Colonic mucosa (tissue), 4 donors: ENCODE measurements at regions not wholly inside any gene's neighbourhood (a gene's known extent, or its start where the extent isn't known, plus 50 kb on each side); places are given as distances from the start of the nearest gene placed in this dataset.

Source experiments
- DNase-seq: peaks from one replicate; pipeline ENCODE4 v3.0.0-alpha.2; 2020
- H3K27ac ChIP-seq: fragments of 200-600 bp; one replicate; pipeline ENCODE4 v1.8.0; 2021
- H3K27me3 ChIP-seq: fragments of 200-600 bp; one replicate; pipeline ENCODE4 v1.8.0; 2021
- H3K36me3 ChIP-seq: fragments of 200-600 bp; one replicate; pipeline ENCODE4 v1.8.0; 2021
- H3K4me1 ChIP-seq: fragments of 200-600 bp; one replicate; pipeline ENCODE4 v1.8.0; 2021; ENCODE audit warnings: mild to moderate bottlenecking
- H3K4me3 ChIP-seq: fragments of 200-600 bp; one replicate; pipeline ENCODE4 v1.8.0; 2021
- H3K9ac ChIP-seq, 2 donors: one replicate each; pipeline ENCODE4 v1.7.0; 2013; ENCODE audit warnings: control low read depth in 2 of 2, low read depth in 2 of 2, low read length in 2 of 2
- H3K9me3 ChIP-seq: fragments of 200-600 bp; one replicate; pipeline ENCODE4 v1.8.0; 2021
- intact Hi-C: fragments of 100-400 bp; cut with DNase I; formaldehyde crosslinking; loops from one replicate; pipeline ENCODE4 v1.14.1; 2022
- TF ChIP-seq, protein P1 (sequence below): fragments of 200-600 bp; IDR thresholded peaks from one replicate; pipeline ENCODE4 v1.8.0; 2022; ENCODE audit warnings: antibody characterized with exemption, mild to moderate bottlenecking
- donor health status: healthy.
- donor health status: DM: no; HTN: no; CAD: no.
- donor health status: DM: no; HTN: no; CAD: no.

DNA sequence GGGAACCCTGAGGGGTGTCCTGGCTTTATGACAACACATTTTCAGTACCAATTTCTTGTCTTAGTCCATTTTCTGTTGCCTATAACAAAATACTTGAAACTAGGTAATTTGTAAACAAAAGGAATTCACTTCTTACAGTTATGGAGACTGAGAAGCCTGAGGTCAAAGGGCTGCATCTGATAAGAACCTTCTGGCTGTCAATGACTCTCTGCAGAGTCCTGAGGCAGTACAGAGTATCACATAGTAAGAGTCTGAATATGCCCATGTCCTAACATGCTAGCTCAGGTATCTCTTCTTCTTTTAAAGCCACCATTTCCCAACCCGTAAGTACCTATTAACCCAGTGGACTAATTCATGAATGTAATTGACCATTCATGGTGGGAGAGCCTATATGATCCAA lies 1458.6 kb upstream of the EYS start:
- intact Hi-C loops, result no loop called here
- TF ChIP-seq, protein P1, sequence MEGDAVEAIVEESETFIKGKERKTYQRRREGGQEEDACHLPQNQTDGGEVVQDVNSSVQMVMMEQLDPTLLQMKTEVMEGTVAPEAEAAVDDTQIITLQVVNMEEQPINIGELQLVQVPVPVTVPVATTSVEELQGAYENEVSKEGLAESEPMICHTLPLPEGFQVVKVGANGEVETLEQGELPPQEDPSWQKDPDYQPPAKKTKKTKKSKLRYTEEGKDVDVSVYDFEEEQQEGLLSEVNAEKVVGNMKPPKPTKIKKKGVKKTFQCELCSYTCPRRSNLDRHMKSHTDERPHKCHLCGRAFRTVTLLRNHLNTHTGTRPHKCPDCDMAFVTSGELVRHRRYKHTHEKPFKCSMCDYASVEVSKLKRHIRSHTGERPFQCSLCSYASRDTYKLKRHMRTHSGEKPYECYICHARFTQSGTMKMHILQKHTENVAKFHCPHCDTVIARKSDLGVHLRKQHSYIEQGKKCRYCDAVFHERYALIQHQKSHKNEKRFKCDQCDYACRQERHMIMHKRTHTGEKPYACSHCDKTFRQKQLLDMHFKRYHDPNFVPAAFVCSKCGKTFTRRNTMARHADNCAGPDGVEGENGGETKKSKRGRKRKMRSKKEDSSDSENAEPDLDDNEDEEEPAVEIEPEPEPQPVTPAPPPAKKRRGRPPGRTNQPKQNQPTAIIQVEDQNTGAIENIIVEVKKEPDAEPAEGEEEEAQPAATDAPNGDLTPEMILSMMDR, result no peak

DNA sequence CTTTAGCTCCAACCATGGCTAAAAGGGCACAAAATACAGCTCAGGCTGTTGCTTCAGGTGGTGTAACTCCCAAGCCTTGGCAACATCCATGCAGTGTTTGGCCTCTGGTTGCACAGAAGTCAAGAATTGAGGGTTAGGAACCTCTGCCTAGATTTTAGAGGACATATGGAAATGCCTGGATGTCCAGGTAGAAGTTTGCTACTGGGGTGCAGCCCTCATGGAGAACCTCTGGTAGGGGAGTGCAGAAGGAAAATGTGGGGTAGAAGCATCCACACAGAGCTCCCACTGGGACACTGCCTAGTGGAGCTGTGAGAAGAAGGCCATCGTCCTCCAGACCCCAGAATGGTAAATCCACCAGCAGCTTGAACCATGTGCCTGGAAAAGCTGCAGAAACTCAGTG lies 1453.8 kb upstream of the EYS start:
- intact Hi-C loops, result no loop called here
- no peaks in the 10 kb centered on the region for H3K36me3 ChIP-seq
- no peaks in the 10 kb centered on the region for H3K4me1 ChIP-seq
- DNase-seq, result no peak
- TF ChIP-seq, protein P1, result no peak
- H3K4me3 ChIP-seq, result no peak overlapping the region
- no peaks in the 10 kb centered on the region for H3K9me3 ChIP-seq
- no peak overlapping the region for H3K9ac ChIP-seq
- no peak overlapping the region for H3K27ac ChIP-seq
- H3K27me3 ChIP-seq, result no peaks in the 10 kb centered on the region

More for the DNA sequence above, 1458.6 kb upstream of the EYS start:
- H3K27me3 ChIP-seq, result no peaks in the 10 kb centered on the region
- no peak for DNase-seq
- no peaks in the 10 kb centered on the region for H3K9me3 ChIP-seq
- no peak overlapping the region for H3K9ac ChIP-seq
- no peaks in the 10 kb centered on the region for H3K4me1 ChIP-seq
- no peak overlapping the region for H3K27ac ChIP-seq
- H3K36me3 ChIP-seq, result no peaks in the 10 kb centered on the region
- H3K4me3 ChIP-seq, result no peak overlapping the region

DNA sequence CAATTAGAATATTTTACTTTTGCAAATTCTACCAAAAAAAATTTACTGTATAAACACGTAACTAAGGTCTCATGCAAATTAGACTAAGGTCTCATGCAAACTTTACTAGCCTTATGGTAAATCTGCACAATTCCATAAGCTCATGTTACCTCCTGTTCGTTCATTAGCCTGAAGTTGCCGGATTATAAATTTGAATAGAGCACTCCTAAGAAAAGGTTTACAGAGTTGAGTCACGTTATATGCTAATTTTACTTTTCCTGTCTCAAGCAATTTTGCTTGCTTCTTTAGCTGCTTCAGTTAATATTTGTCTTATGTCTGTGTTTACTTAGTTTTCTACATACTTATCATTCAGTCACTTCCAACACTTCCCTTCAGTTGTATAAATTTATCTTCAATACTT lies 1434.0 kb upstream of the EYS start:
- H3K27ac ChIP-seq, result no peak overlapping the region
- no peak overlapping the region for H3K4me3 ChIP-seq
- H3K36me3 ChIP-seq, result no peaks in the 10 kb centered on the region
- no peaks in the 10 kb centered on the region for H3K9me3 ChIP-seq
- TF ChIP-seq, protein P1, result no peak
- no peak for DNase-seq
- no peaks in the 10 kb centered on the region for H3K27me3 ChIP-seq
- no peak overlapping the region for H3K9ac ChIP-seq
- H3K4me1 ChIP-seq, result no peaks in the 10 kb centered on the region
- intact Hi-C loops, result no loop called here

DNA sequence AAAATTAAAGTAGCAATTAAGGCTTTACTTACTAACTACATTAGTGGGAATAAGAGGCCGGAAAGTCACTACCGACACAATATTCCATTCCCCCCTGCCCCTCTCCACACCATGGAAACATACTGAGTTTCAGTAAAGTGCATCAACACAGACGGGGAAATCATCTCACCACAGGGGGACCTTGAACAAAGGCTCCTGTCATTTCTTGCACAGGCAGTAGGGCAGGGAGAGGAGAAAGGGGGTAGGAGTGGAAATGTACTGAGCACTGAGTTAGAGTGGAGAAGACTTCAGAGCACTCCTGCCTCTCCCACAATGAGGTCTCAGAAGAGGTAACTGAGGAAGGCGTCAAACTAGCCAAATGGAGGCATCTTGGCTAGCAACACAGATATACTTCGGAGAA lies 1426.9 kb upstream of the EYS start:
- no peak overlapping the region for H3K4me3 ChIP-seq
- H3K9me3 ChIP-seq, result no peaks in the 10 kb centered on the region
- no peaks in the 10 kb centered on the region for H3K36me3 ChIP-seq
- no peak overlapping the region for H3K9ac ChIP-seq
- TF ChIP-seq, protein P1, result no peak
- H3K27me3 ChIP-seq, result no peaks in the 10 kb centered on the region
- H3K27ac ChIP-seq, result no peak overlapping the region
- intact Hi-C loops, result no loop called here
- DNase-seq, result no peak
- H3K4me1 ChIP-seq, result no peaks in the 10 kb centered on the region

DNA sequence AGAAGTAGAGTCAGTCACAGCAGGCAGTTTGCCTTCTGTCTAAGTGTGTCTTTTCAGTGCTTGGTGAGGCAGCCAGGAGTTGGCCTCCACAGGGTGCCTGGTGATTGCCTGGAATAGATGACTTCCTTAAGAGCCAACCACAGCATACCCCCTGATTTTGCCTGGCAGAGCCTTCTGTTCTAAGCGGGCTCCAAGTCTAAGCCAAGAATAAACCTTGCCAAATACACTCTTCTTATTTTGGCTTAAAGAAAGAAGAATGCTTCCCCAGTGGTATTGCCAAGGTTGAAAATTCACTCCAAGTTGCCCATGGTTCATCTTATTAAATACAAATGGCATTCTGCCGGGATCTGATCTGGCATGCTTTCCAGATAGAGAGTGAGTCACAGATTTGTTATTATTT lies 1424.8 kb upstream of the EYS start:
- Histone ChIP-seq H3K27ac (no peak overlapping the region), H3K4me1 (no peaks in the 10 kb centered on the region), H3K27me3 (no peaks in the 10 kb centered on the region), H3K36me3 (no peaks in the 10 kb centered on the region), H3K4me3 (no peak overlapping the region), H3K9ac (no peak overlapping the region), H3K9me3 (no peaks in the 10 kb centered on the region)
- TF ChIP-seq, protein P1, result no peak
- intact Hi-C loops, result no loop called here
- DNase-seq, result no peak

DNA sequence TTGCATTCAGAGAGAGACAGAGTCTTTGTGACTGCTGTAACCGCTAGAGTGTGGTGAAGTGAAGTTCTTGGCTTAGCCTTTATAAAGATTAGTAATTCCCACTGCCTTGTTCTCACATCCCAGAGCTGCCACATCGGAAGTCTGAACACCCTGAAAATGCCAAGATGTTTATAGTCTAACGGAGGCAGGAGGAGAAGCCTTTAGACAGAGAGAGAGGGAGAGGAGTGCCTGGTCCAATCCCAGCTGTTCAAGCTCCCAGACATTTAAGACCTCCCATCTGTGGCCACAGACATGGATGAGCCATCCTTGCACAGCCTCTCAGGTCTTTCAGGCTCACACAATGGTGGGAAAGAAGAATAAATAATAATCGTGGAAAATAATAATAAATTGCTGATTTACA lies 1422.8 kb upstream of the EYS start:
- no peaks in the 10 kb centered on the region for H3K9me3 ChIP-seq
- H3K27ac ChIP-seq, result no peak overlapping the region
- H3K27me3 ChIP-seq, result no peaks in the 10 kb centered on the region
- no peak for DNase-seq
- no peak overlapping the region for H3K9ac ChIP-seq
- H3K36me3 ChIP-seq, result no peaks in the 10 kb centered on the region
- intact Hi-C loops, result no loop called here
- TF ChIP-seq, protein P1, result no peak
- no peaks in the 10 kb centered on the region for H3K4me1 ChIP-seq
- no peak overlapping the region for H3K4me3 ChIP-seq
